ACC112 (cell line): ENCODE measurements at regions not wholly inside any gene's neighbourhood (a gene's known extent, or its start where the extent isn't known, plus 50 kb on each side); places are given as distances from the start of the nearest gene placed in this dataset.
A peak's percentile ranks its signal among the peaks of the same experiment; 100 is the strongest.

Experiments
- H2AFZ ChIP-seq: fragments of 200-600 bp; sonication (generic); one replicate; pipeline ENCODE4 v1.6.0; 2017; ENCODE audit warnings: antibody characterized with exemption, low read length; ENCODE audit not compliant: unreplicated experiment
- H3K27ac ChIP-seq: fragments of 200-600 bp; sonication (generic); 2 replicates; pipeline ENCODE4 v1.5.1; 2014; ENCODE audit warnings: low read depth, mild to moderate bottlenecking, antibody characterized with exemption, low read length, moderate library complexity
- H3K27me3 ChIP-seq: fragments of 200-600 bp; sonication (generic); 2 replicates; pipeline ENCODE4 v1.6.1; 2014; ENCODE audit warnings: mild to moderate bottlenecking, antibody characterized with exemption, low read length, moderate library complexity, mixed read lengths; ENCODE audit not compliant: insufficient read depth
- H3K36me3 ChIP-seq: fragments of 200-600 bp; sonication (generic); 2 replicates; pipeline ENCODE4 v1.6.1; 2016; ENCODE audit warnings: mild to moderate bottlenecking, antibody characterized with exemption, low read length, moderate library complexity, mixed read lengths; ENCODE audit not compliant: insufficient read depth
- H3K4me1 ChIP-seq: fragments of 200-600 bp; sonication (generic); one replicate; pipeline ENCODE4 v1.6.1; 2016; ENCODE audit warnings: low read length, mixed read lengths; ENCODE audit not compliant: insufficient read depth, unreplicated experiment, control insufficient read depth
- H3K4me3 ChIP-seq: fragments of 200-600 bp; sonication (generic); 2 replicates; pipeline ENCODE4 v1.5.1; 2014; ENCODE audit warnings: mild to moderate bottlenecking, low read depth, low read length
- H3K79me2 ChIP-seq: fragments of 200-600 bp; sonication (generic); one replicate; pipeline ENCODE4 v1.6.0; 2016; ENCODE audit warnings: low read length; ENCODE audit not compliant: control insufficient read depth, unreplicated experiment, insufficient read depth

DNA sequence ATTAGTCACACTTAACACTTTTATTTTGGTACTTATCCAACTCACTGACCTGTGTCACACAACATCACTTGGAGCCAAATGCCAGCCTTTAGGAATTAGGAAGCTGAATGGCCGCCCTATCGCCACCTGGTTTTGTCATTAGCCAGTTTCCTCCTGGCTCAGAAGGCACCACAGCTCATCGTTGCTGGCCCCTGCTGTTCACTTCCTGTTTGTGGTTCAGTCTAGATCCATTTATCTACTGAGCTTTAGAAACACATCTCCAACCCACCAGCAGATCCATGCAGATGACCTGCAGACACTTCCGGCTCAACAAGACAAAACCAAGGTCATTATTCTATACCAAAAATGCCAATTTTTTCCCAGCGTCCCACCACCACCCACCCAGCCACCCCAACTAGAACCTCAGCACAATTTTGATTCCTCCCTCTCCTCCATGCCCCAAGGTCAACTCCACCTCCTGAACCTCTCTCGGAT is 193.5 kb upstream of the NEBL start:
- Histone ChIP-seq H3K79me2 (no peaks in the 10 kb centered on the region), H2AFZ (no peak overlapping the region), H3K36me3 (no peaks in the 10 kb centered on the region), H3K27me3 (no peaks in the 10 kb centered on the region), H3K4me3 (no peak overlapping the region), H3K4me1 (peaks cover 11% of the 10 kb centered on the region), H3K27ac (no peak overlapping the region)

DNA sequence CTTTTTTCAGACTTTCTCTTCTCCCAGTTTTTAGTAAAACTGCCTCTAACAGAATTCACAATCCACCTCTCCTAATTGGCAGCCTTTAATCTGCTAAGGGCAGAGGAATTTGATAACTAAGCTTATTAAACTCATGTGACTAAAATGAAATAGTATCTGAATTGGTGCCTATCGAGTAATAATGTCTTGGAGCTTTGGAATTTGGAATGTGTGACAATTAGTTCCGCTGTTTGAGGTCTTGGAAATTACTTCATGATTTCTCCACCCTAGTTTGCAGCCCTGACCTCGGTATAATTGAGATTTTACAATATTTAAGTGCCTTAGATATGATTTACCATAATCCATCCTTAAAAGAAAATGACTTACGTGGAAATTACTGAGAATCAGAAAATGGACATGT is 190.4 kb upstream of the NEBL start:
- no peaks in the 10 kb centered on the region for H3K79me2 ChIP-seq
- no peak overlapping the region for H3K27ac ChIP-seq
- H3K4me1 ChIP-seq, result peaks cover 10% of the 10 kb centered on the region
- H3K4me3 ChIP-seq, result no peak overlapping the region
- H2AFZ ChIP-seq, result no peak overlapping the region
- no peaks in the 10 kb centered on the region for H3K27me3 ChIP-seq
- H3K36me3 ChIP-seq, result no peaks in the 10 kb centered on the region

DNA sequence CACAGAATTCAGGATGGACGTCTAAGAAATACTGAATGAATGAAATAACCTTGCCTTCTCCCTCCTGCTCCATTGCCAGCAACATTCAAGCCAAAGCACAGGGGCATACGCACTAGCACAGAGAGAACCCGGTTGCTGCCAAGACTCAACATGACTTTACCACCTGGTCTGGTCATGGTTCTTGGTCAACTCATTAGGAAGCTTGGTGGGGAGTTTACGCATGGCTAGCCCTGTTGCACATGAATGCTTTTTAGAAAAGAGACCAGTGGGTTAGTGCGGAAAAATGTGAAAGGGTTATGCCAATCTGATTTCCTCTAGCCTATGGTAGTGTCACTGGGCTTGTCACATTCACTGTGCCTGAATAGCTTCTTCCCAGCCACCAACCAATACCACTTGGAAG is 187.6 kb upstream of the NEBL start:
- peaks cover 22% of the 10 kb centered on the region for H3K4me1 ChIP-seq
- H3K79me2 ChIP-seq, result no peaks in the 10 kb centered on the region
- no peak overlapping the region for H2AFZ ChIP-seq
- no peak overlapping the region for H3K4me3 ChIP-seq
- H3K27ac ChIP-seq, result no peak overlapping the region
- no peaks in the 10 kb centered on the region for H3K36me3 ChIP-seq
- no peaks in the 10 kb centered on the region for H3K27me3 ChIP-seq

DNA sequence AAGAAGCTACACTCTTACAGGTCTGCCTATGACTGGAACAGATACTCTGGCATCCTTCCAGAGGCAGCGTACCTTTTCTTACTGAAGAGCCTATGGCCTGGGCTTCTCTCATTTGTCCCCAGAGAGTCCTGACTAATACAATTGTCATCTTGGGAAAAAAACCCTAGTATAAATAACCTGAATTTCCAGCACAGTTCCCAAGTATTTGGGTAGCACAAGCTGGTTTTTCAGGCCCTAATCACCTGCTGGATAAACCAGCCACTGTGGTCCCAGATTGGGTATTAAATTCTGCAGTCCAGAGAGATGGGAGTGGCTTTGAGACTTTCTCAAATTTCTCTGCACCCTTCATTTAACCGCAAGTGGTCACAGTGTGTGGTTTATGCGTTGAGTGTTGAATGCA is 186.8 kb upstream of the NEBL start:
- no peak overlapping the region for H3K27ac ChIP-seq
- H2AFZ ChIP-seq, result no peak overlapping the region

DNA sequence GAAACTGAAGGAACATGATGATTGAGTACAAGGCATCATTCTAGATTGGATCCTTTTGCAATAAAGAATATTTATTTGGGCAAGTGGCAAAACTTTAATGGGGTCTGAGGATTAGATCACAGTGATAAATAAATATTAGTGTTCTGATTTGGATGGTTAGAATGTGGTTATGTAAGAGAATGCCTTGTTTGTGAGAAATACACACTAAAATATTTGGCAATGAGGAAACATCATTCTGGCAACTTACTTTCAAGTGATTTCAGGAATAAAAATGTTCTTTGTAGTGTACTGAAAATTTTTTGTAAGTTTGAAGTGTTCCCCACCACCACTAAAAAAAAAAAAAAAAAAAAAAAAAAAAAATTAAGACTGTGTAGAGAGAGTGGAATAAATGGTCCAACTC is 185.1 kb upstream of the NEBL start:
- Histone ChIP-seq H3K4me1 (peaks cover 29% of the 10 kb centered on the region), H3K27ac (no peak overlapping the region), H3K36me3 (no peaks in the 10 kb centered on the region), H3K27me3 (no peaks in the 10 kb centered on the region), H2AFZ (no peak overlapping the region), H3K79me2 (no peaks in the 10 kb centered on the region), H3K4me3 (no peak overlapping the region)

More for the DNA sequence above, 186.8 kb upstream of the NEBL start:
- Histone ChIP-seq H3K4me3 (no peak overlapping the region), H3K79me2 (no peaks in the 10 kb centered on the region), H3K27me3 (no peaks in the 10 kb centered on the region), H3K4me1 (peaks cover 27% of the 10 kb centered on the region), H3K36me3 (no peaks in the 10 kb centered on the region)

DNA sequence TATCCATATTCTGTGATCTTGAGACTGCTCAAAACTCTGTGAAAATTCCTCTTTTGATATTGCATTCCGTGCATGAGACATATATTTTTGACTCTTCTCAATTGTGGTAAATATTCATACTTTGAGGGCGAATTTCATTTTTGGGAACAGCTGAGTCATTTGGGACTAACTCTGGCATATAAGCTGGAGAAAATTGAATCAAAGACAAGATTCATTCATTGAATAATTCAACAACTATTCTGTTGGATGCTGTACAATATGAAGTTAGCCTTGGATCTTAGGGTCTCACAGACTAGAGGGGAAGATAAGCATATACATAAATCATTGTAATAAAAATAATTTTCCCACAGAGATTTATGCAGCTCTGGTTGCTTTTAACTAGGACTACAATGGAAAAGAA is 183.2 kb upstream of the NEBL start:
- Histone ChIP-seq H3K27ac (peak overlapping the region; percentile 3), H3K4me3 (no peak overlapping the region), H2AFZ (peak overlapping the region; percentile 34), H3K4me1 (peaks cover 29% of the 10 kb centered on the region), H3K36me3 (no peaks in the 10 kb centered on the region), H3K79me2 (no peaks in the 10 kb centered on the region), H3K27me3 (no peaks in the 10 kb centered on the region)

DNA sequence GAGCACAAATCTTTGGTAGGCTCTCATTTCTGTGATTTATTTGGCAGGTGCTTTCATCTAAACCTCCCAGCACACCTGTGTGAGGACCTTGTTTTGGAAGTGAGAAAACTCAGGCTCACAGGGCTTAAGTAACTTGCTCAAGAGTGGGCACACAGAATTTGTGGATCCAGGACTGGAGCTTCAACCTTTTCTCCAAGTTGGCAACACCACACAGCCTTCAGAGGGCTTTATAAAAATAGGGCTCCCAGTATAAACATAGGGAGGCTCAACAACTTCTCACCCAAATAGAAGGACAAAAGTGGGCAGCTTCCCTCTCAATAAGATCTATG is 182.2 kb upstream of the NEBL start:
- peaks cover 29% of the 10 kb centered on the region for H3K4me1 ChIP-seq
- H3K79me2 ChIP-seq, result no peaks in the 10 kb centered on the region
- H3K27ac ChIP-seq, result no peak overlapping the region
- no peaks in the 10 kb centered on the region for H3K27me3 ChIP-seq
- H2AFZ ChIP-seq, result peak overlapping the region; percentile 29
- no peaks in the 10 kb centered on the region for H3K36me3 ChIP-seq
- no peak overlapping the region for H3K4me3 ChIP-seq

DNA sequence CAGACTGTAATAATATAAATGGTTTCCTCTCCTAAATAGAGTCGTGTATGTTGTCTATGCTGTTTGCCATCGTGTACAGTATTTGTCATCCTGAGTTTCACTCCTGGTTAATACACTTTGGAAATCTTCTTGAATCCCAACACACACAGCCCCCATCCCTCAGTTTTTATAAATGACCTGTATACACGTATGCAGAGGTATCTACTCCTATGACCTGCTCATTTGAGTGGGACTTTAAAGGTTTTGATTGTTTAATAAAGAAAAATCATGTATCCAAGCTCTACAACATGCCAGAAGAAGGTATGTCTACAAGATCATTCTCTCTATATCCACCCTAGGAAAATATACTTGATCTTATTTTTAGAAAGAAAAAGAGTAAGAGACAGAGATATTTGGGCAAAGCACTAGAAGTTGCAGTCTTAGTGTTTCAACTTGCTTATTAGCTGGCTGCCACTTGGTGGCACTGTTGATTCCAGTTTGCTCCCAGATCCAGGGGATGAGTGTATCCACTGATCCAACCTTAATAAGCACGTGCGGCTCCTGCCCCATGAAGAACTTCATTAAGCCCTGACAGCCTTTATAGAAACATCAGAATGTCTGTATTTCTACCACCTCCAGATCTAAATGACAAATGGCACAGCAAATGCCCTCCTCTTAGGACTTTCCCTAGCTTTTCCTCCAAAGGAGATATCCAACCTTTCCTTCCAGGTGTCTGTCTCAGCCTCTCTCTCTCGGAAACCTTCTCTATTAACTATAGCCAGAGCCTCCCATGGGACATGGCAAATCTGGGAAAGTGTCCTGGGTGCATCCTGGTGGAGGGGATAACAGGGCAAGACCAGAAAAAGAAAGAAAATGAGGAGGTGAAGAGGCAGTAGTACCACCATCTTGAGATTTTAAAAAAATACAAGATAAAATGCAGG is 181.6 kb upstream of the NEBL start:
- peaks cover 23% of the 10 kb centered on the region for H3K4me1 ChIP-seq
- H3K36me3 ChIP-seq, result no peaks in the 10 kb centered on the region
- no peaks in the 10 kb centered on the region for H3K79me2 ChIP-seq
- H2AFZ ChIP-seq, result peak overlapping the region; percentile 29
- no peaks in the 10 kb centered on the region for H3K27me3 ChIP-seq
- no peak overlapping the region for H3K4me3 ChIP-seq
- H3K27ac ChIP-seq, result no peak overlapping the region

DNA sequence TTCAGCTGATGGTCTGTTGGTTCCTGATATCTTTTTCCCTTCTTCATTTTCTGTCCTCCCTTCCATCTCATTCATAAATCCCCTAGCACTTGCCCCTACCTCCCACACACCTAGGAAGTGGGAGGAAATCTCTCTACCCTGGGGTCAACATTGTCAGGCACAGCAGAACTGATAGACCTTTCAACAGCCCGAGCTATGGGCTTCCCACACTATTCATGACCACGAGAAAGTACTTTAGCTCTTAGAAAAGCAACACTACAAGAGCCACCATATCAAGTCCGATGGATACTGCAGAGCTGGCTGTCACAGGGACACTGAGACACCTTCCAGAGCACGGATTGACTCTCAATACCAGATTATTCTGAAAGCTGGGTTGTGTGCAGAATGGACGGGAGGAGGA is 180.6 kb upstream of the NEBL start:
- Histone ChIP-seq H3K27ac (no peak overlapping the region), H3K79me2 (no peaks in the 10 kb centered on the region), H3K27me3 (no peaks in the 10 kb centered on the region), H3K36me3 (no peaks in the 10 kb centered on the region), H3K4me1 (peaks cover 19% of the 10 kb centered on the region), H3K4me3 (no peak overlapping the region), H2AFZ (no peak overlapping the region)

DNA sequence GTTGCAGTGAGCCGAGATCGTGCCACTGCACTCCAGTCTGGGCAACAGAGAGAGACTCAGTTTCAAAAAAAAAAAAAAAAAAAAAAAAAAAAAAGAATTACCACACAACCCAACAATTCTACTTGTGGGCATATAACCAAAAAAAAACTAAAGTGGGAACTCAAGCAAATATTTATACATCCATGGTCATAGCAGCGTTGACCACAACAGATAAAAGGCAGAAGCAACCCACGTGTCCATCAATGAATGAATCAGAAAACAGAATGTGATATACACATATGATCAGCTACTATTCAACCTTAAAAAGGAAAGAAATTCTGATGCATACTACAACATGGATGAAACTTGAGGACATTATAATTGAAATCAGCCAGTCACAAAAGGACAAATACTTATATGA is 179.3 kb upstream of the NEBL start:
- H3K79me2 ChIP-seq, result no peaks in the 10 kb centered on the region
- H3K36me3 ChIP-seq, result no peaks in the 10 kb centered on the region
- H3K27me3 ChIP-seq, result no peaks in the 10 kb centered on the region
- H3K27ac ChIP-seq, result no peak overlapping the region
- H3K4me3 ChIP-seq, result no peak overlapping the region
- peaks cover 12% of the 10 kb centered on the region for H3K4me1 ChIP-seq
- no peak overlapping the region for H2AFZ ChIP-seq

DNA sequence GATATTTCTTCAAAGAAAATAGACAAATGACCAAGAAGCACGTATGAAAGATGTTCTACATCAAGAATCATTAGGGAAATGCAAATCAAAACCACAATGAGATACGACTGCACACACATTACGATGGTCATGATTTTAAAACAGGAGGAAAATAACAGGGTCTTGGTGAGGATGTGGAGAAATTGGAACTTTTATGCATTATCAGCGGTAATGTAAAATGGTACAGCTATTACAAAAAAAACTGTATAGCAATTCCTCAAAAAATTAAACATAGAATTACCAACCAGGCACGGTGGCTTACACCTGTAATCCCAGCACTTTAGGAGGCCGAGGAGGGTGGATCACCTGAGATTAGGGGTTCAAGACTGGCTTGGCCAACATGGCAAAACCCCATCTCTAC is 178.8 kb upstream of the NEBL start:
- H2AFZ ChIP-seq, result no peak overlapping the region
- peaks cover 12% of the 10 kb centered on the region for H3K4me1 ChIP-seq
- no peaks in the 10 kb centered on the region for H3K27me3 ChIP-seq
- H3K27ac ChIP-seq, result no peak overlapping the region
- H3K4me3 ChIP-seq, result no peak overlapping the region
- no peaks in the 10 kb centered on the region for H3K36me3 ChIP-seq
- H3K79me2 ChIP-seq, result no peaks in the 10 kb centered on the region
